Hepatocyte (in vitro differentiated cells): ENCODE measurements at regions not wholly inside any gene's neighbourhood (a gene's known extent, or its start where the extent isn't known, plus 50 kb on each side); places are given as distances from the start of the nearest gene placed in this dataset.

Experiments
- DNase-seq: peaks from one replicate; pipeline ENCODE4 v3.0.0-alpha.2; 2016; ENCODE audit warnings: low spot score
- H2AFZ ChIP-seq: fragments of 200-600 bp; sonication (generic); 2 replicates; pipeline ENCODE4 v1.6.0; 2016; ENCODE audit warnings: antibody characterized with exemption, mild to moderate bottlenecking
- H3K27ac ChIP-seq: fragments of 200-600 bp; sonication (generic); 2 replicates; pipeline ENCODE4 v1.5.1; 2016; ENCODE audit warnings: mild to moderate bottlenecking
- H3K27me3 ChIP-seq: fragments of 200-600 bp; sonication (generic); 2 replicates; pipeline ENCODE4 v1.6.1; 2016
- H3K36me3 ChIP-seq: fragments of 200-600 bp; sonication (generic); replicated peaks from 2 replicates; pipeline ENCODE4 v1.5.1; 2016; ENCODE audit warnings: low read depth; ENCODE audit not compliant: insufficient read depth
- H3K4me1 ChIP-seq: fragments of 200-600 bp; sonication (generic); 2 replicates; pipeline ENCODE4 v1.5.1; 2016; ENCODE audit warnings: mild to moderate bottlenecking, moderate library complexity; ENCODE audit not compliant: insufficient read depth
- H3K4me2 ChIP-seq: fragments of 200-600 bp; sonication (generic); 2 replicates; pipeline ENCODE4 v1.6.0; 2016
- H3K4me3 ChIP-seq: fragments of 200-600 bp; sonication (generic); 2 replicates; pipeline ENCODE4 v1.5.1; 2016; ENCODE audit warnings: mild to moderate bottlenecking
- H3K79me2 ChIP-seq: fragments of 200-600 bp; sonication (generic); 2 replicates; pipeline ENCODE4 v1.6.0; 2017; ENCODE audit warnings: mild to moderate bottlenecking
- H3K9me2 ChIP-seq: fragments of 200-600 bp; sonication (generic); replicated peaks from 2 replicates; pipeline ENCODE4 v1.6.0; 2017; ENCODE audit warnings: mild to moderate bottlenecking; ENCODE audit not compliant: insufficient read depth
- H3K9me3 ChIP-seq: fragments of 200-600 bp; sonication (generic); 2 replicates; pipeline ENCODE4 v1.5.1; 2016; ENCODE audit warnings: low read depth, mild to moderate bottlenecking
- H4K20me1 ChIP-seq: fragments of 200-600 bp; sonication (generic); 2 replicates; pipeline ENCODE4 v1.6.0; 2016; ENCODE audit warnings: mild to moderate bottlenecking; ENCODE audit not compliant: insufficient read depth, poor library complexity, severe bottlenecking
- CTCF ChIP-seq: fragments of 200-600 bp; sonication (generic); IDR thresholded peaks from 2 replicates; pipeline ENCODE4 v1.5.1; 2016; ENCODE audit warnings: antibody characterized with exemption, mild to moderate bottlenecking; ENCODE audit not compliant: poor library complexity
- EZH2 ChIP-seq: fragments of 200-600 bp; sonication (generic); IDR thresholded peaks from 2 replicates; pipeline ENCODE4 v1.6.1; 2016; ENCODE audit warnings: antibody characterized with exemption, mild to moderate bottlenecking, borderline replicate concordance
- EZH2phosphoT487 ChIP-seq: fragments of 200-600 bp; sonication (generic); IDR thresholded peaks from one replicate; pipeline ENCODE4 v1.6.1; 2018; ENCODE audit warnings: antibody characterized with exemption, mild to moderate bottlenecking, low read depth, moderate library complexity; ENCODE audit not compliant: unreplicated experiment, severe bottlenecking
- WGBS: methylation state at CpG from one replicate; pipeline ENCODE4 v1.1.6; 2016; ENCODE audit warnings: low lambda C conversion rate; ENCODE audit errors: missing lambda C conversion rate; 5-methylcytosine and 5-hydroxymethylcytosine counted together

- H2AFZ ChIP-seq, result no peak overlapping the region
- no peaks in the 10 kb centered on the region for H3K9me3 ChIP-seq
- H4K20me1 ChIP-seq, result no peaks in the 10 kb centered on the region
- TF ChIP-seq EZH2 (no peak), CTCF (no peak), EZH2phosphoT487 (no peak)
- no peak overlapping the region for H3K27ac ChIP-seq
- no peak for DNase-seq
- no peak overlapping the region for H3K4me3 ChIP-seq
- no peaks in the 10 kb centered on the region for H3K9me2 ChIP-seq
- no peaks in the 10 kb centered on the region for H3K36me3 ChIP-seq
- 84% methylated on average over 2 of the region's 2 CpGs for WGBS
- no peak overlapping the region for H3K4me2 ChIP-seq
- H3K4me1 ChIP-seq, result no peaks in the 10 kb centered on the region
- H3K79me2 ChIP-seq, result no peaks in the 10 kb centered on the region
- H3K27me3 ChIP-seq, result no peaks in the 10 kb centered on the region
Measured at GRCh38 chr6:145073811-145074210, 661.5 kb downstream of the EPM2A start.

DNA sequence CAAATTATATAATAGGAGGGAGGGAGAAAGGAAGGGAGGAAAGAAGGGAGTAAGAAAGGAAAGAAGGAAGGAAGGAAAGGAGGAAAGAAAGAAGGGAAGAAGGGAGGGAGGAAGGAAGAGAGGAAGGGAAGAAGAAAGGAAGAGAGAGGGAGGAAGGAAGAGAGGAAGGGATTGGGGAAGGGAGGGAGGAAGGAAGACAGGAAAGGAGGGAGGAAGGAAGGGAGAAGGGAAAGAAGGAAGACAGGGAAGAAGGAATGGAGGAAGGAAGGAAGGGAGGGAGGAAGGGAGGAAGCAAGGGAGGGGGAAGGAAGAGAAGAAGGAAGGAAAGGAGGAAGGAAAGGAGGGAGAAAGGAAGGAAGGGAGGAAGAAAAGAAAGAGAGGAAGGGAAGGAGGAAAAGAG is 660.5 kb downstream of the EPM2A start:
- Histone ChIP-seq H3K4me2 (no peak overlapping the region), H3K9me2 (no peaks in the 10 kb centered on the region), H4K20me1 (no peaks in the 10 kb centered on the region), H3K27ac (no peak overlapping the region), H2AFZ (no peak overlapping the region), H3K36me3 (no peaks in the 10 kb centered on the region), H3K4me1 (no peaks in the 10 kb centered on the region), H3K27me3 (no peaks in the 10 kb centered on the region), H3K4me3 (no peak overlapping the region), H3K9me3 (no peaks in the 10 kb centered on the region), H3K79me2 (no peaks in the 10 kb centered on the region)
- TF ChIP-seq EZH2phosphoT487 (no peak), CTCF (no peak), EZH2 (no peak)
- DNase-seq, result no peak

DNA sequence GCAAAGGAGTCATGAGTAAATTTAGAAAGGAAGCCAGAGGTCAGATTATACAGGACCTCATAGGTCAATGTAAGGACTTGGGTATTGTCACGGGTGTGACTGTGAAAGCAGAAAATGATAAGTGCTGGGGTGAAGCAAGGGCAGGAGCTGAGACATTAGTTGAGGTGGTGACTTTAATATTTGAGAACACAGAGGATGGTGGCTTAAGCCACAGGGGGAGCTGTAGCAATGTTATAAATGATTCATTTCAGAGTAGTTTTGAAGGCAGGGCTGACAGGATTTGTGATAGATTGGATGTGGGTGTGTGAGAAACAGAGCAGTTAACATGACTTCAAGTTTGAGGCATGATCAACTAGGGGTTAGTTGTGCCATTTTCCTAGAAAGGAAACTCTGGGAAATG is 659.9 kb downstream of the EPM2A start:
- H3K27me3 ChIP-seq, result no peaks in the 10 kb centered on the region
- no peaks in the 10 kb centered on the region for H3K36me3 ChIP-seq
- H3K9me3 ChIP-seq, result no peaks in the 10 kb centered on the region
- TF ChIP-seq EZH2phosphoT487, result no peak
- no peak for TF ChIP-seq CTCF
- no peak for TF ChIP-seq EZH2
- no peak overlapping the region for H3K4me3 ChIP-seq
- H4K20me1 ChIP-seq, result no peaks in the 10 kb centered on the region
- H3K9me2 ChIP-seq, result no peaks in the 10 kb centered on the region
- no peaks in the 10 kb centered on the region for H3K4me1 ChIP-seq
- no peak overlapping the region for H2AFZ ChIP-seq
- H3K79me2 ChIP-seq, result no peaks in the 10 kb centered on the region
- H3K4me2 ChIP-seq, result no peak overlapping the region
- no peak for DNase-seq
- H3K27ac ChIP-seq, result no peak overlapping the region
- 65% methylated on average over 1 of the region's 1 CpG for WGBS

GRCh38 chr6:145076115-145076841 is 659.0 kb downstream of the EPM2A start:
- Histone ChIP-seq H3K4me3 (no peak overlapping the region), H3K27me3 (no peaks in the 10 kb centered on the region), H3K4me2 (no peak overlapping the region), H3K4me1 (no peaks in the 10 kb centered on the region), H3K27ac (no peak overlapping the region), H3K9me3 (no peaks in the 10 kb centered on the region), H3K36me3 (no peaks in the 10 kb centered on the region), H4K20me1 (no peaks in the 10 kb centered on the region), H3K9me2 (no peaks in the 10 kb centered on the region), H2AFZ (no peak overlapping the region), H3K79me2 (no peaks in the 10 kb centered on the region)
- no peak for TF ChIP-seq EZH2phosphoT487
- no peak for TF ChIP-seq EZH2
- TF ChIP-seq CTCF, result no peak
- whole genome bisulfite sequencing, result 93% methylated on average over 8 of the region's 8 CpGs
- DNase-seq, result no peak
